Activated CD8-positive, alpha-beta memory T cell treated with anti-CD3 and anti-CD28 coated beads, Interleukin-2, amount 50 U/mL, for 4 hours (primary cell): ENCODE measurements at regions not wholly inside any gene's neighbourhood (a gene's known extent, or its start where the extent isn't known, plus 50 kb on each side); places are given as distances from the start of the nearest gene placed in this dataset.

Experiments used
- DNase-seq: peaks from one replicate; pipeline ENCODE4 v3.0.0-alpha.2; 2020

- DNase-seq, result no peak
These were observed 137.6 kb upstream of the HNMT start for GRCh38 chr2:137826373-137827372.

DNA sequence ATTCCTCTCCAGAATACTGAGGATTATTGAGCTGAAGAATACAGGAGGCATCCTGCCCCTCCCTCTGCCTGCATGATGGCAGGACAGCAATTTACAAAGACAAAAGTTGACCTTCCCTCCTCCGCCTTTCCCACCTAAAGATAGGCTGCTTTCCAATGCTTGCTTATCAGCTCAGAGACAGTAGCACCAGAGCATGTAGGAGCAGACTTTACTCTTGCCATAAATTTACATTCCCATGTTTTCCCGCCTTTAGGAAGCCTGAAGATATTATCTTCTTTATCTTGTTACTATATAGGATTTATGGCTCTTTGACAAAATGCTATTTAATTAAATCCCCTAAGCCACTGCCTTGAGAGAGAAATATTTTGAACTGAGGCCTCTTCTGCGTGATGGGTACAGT lies 135.6 kb upstream of the HNMT start:
- DNase-seq, result no peak

GRCh38 chr2:137829251-137829650 lies 135.0 kb upstream of the HNMT start:
- no peak for DNase-seq

GRCh38 chr2:137834760-137835379 lies 129.4 kb upstream of the HNMT start:
- no peak for DNase-seq

GRCh38 chr2:137836671-137837070 lies 127.6 kb upstream of the HNMT start:
- DNase-seq, result no peak

GRCh38 chr2:137837830-137838229 lies 126.4 kb upstream of the HNMT start:
- no peak for DNase-seq

GRCh38 chr2:137838255-137839092 lies 125.8 kb upstream of the HNMT start:
- DNase-seq, result no peak

DNA sequence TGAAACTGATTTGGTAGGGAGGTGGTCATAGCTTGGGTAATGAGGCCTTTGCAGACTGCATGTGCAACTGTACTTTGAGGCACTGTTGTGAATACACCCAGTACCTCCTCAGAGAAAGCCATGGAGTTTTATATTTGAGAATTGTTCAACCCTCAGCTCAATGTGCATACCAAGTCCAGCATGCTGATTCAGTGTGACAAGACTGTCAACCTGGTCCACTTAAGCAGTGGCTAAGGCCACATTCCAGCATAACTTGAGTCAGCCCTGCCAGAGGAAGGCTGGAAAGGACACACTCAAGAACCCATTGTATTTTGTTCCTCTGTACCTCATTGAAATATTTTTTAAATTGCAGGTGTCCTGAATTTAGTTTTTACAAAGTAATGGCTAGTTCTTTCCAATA lies 121.8 kb upstream of the HNMT start:
- DNase-seq, result no peak

DNA sequence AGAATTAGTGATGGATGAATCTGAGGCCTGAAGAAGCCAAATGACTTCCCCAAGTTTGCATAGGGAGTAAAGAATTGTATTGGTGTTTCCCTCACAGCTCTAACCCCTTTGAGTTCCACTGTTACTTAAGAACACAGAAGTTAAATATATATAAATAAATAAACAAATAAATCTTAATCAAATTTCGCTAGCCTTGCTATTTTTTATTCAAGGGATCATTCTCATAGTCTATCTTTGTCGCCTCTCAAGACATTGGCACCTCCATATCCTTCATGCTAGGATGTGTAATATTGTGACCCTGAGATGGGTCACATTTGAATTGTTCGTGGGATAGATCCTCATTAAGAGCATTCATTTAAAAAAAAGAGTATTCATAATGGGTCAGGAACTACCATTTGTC lies 121.3 kb upstream of the HNMT start:
- no peak for DNase-seq

GRCh38 chr2:137845422-137845821 lies 118.9 kb upstream of the HNMT start:
- DNase-seq, result no peak

DNA sequence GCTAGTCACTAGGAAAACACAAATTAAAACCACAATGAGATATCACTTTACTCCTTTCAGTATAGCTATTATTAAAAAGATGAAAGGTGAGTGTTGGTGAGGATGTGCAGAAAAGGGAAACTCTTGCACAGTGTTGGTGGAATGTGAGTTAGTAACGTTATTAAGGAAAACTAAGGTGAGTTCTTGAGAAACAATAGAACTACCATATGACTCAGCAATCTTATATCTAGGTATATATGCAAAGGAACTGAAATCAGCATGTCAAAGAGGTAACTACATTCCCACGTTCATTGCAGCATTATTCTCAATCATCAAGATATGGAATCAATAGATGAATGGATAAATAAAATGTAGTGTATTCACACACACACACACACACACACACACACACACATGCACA lies 117.3 kb upstream of the HNMT start:
- no peak for DNase-seq

DNA sequence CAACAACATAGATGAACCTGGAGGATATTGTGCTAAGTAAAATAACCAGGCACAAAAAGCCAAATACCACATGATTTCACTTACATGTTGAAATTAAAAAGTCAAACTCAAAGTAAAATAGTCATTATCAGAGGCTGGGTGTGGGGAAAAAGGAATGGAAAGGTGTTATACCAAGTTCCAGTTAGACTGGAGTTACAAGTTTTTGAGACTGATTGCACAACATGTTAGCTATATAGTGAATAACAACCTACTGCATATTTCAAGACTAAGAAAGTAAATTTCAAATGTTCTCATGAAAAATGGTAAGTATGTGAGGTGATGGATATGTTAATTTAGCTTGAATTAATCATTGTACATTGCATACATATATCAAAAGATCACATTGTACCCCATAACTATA lies 116.8 kb upstream of the HNMT start:
- DNase-seq, result no peak

- DNase-seq, result no peak
These were observed 106.4 kb upstream of the HNMT start for GRCh38 chr2:137857881-137858280.

DNA sequence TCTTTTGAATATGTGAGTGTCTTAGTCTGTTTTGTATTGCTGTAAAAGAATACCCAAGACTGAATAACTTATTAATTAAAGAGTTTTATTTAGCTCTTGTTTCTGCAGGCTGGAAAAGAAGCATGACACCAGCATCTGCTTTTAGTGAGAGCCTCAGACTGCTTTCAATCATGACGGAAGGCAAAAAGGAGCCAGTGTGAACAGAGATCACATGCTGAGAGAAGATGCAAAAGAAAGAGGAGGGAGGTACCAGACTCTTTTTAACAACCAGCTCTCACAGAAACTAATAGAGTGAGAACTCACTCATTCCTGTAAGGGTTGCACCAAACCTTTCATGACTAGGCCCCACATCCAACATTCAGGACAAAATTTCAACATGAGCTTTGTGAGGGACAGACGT lies 101.6 kb upstream of the HNMT start:
- no peak for DNase-seq

GRCh38 chr2:137865954-137866540 lies 98.2 kb upstream of the HNMT start:
- DNase-seq, result peak; percentile 49

- DNase-seq, result no peak
These were observed 93.6 kb upstream of the HNMT start for GRCh38 chr2:137870682-137871081.

DNA sequence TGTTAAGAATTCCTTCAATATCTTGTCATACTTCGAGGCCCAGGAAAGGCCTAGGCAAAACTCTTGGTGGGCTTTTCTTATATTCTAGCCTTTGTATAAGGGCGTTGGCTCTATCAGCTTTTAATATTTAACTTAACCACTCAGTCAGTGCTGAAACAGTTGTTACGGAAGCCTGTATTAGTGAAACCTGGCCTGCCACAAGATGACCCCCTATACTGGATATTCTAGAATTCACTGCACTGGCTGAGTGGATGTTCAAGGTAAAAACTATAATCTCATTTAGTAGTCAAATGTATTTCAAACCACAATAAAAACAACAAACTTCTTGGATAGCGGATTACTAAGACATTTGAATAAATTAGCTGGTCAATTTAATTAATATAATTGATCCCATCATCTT lies 91.7 kb upstream of the HNMT start:
- no peak for DNase-seq

DNA sequence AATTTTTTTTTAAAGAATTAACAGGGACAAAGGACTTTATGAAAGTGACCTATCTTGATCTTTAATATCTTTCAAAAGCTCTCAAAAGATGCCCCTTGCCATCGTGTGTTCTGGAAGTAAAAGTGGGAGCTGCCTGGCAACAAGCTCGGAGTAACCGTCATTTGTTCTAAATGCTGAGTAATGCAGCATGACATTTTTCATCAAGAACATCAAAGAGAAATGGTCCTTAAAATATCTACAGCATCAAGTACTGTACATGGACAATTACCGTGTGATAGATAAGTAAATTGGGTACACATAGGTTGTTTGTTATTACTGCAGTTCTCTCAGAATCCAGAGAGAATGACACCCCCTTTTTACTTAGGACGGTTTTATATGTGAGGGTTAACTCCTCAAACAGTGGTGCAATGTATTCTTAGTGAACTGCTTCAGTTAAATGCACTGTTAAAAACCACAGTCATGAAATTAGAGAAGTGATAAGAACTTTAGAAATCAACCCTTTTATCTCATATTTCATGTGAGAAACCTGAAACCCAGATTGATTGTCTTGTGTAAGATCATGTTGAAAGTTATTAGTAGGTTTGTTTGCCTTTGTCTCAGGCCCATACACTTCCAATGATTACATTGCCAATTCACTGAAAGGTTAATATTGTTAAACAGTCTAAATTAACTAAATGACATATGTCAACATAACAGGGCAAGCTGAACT lies 90.6 kb upstream of the HNMT start:
- DNase-seq, result no peak

- no peak for DNase-seq
These were observed 85.2 kb upstream of the HNMT start for GRCh38 chr2:137879121-137879520.

DNA sequence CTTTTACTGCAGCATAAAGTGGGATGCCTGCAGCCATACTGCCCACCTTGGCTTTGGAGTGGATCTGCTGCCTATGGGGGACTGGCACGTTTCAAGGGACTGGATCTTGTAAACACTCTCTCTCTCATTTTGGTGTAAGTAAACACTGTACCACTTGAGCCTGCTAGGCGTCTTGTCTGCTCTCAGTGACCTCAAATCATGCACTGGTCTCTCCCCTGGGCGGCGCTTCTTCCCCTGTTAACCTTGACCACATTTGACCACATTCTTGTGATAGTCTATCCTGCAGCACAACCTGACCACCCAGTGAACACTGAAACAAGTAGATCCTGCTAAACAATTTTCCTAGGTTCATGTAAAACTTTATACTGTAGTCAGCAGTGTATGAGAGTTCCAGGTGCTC lies 82.6 kb upstream of the HNMT start:
- no peak for DNase-seq

- DNase-seq, result no peak
These were observed 78.0 kb upstream of the HNMT start for GRCh38 chr2:137886083-137886831.

DNA sequence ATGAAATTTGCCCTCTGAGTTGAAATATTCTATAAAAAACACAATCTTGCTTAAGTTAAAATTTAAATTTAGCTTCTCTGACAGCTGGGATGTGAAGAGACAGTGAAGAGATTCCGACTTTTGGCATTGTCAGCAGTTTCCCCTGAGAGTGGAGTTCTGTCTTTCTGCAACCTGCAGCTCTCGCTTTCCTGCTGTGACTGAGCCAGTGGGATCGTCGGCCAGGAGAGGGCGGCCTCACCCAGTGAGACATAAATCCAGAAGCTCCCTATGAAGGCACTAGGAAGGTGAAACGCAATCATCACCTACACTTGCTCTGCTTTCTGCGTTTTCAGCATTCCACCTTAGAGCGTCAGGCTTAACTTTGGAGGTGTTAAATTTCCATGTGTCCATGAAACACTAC lies 75.4 kb upstream of the HNMT start:
- no peak for DNase-seq
